ENCODE measurements at regions not wholly inside any gene's neighbourhood (a gene's known extent, or its start where the extent isn't known, plus 50 kb on each side); places are given as distances from the start of the nearest gene placed in this dataset.

DNA sequence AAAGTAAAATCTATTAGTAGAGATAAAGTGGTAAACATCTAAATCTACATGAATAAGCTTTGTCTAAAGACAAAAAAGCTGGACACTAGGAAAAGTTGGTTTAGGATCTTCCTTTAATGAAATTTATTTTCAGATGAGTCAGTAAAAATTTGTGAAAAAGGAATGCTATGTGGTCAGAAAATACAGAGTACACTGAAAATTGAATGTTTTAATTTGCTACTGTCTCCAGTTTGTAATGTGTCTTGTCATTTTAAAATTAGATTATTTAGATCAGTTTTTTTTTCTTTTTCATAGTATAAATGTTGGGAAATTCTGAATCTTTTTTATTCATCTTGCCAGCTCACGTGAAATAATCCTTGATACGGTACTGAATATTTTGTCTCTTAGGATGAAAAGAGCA, 56.9 kb downstream of the SLITRK6 start:
- TF ChIP-seq CTCF (IDR thresholded peaks at IDR 0.05; ENCODE audit: low read depth, low read length): no peak
- no peak overlapping the region for H3K4me3 ChIP-seq (ENCODE audit: low read depth, low read length)

GRCh38 chr13:85741017-85741416, 58.2 kb downstream of the SLITRK6 start:
- no peak for TF ChIP-seq CTCF (IDR thresholded peaks at IDR 0.05; ENCODE audit: low read depth, low read length)
- H3K4me3 ChIP-seq (ENCODE audit: low read depth, low read length): no peak overlapping the region

- no peak for TF ChIP-seq CTCF (IDR thresholded peaks at IDR 0.05; ENCODE audit: low read depth, low read length)
- H3K4me3 ChIP-seq (ENCODE audit: low read depth, low read length): no peak overlapping the region
Observed at GRCh38 chr13:85738696-85739320, 60.4 kb downstream of the SLITRK6 start.

DNA sequence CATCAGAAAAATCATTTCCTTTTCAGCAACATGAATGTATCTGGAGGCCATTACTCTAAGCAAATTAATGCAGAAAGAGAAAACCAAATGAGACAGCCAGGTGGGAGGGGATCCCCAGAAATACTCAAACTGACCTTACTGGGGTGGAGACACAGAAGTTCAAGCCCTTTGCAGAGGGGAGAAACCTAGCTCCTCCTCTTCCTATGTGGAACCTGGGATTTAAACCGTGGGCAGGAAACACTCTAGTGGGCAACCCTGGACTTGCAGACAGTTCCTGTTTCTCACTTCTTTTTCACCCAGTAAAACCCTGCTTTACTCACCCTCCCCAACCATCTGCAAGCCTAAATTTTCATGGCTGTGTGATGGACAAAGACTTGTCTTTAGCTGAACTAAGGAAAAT, 61.3 kb downstream of the SLITRK6 start:
- H3K4me3 ChIP-seq (ENCODE audit: low read depth, low read length): no peak overlapping the region
- no peak for TF ChIP-seq CTCF (IDR thresholded peaks at IDR 0.05; ENCODE audit: low read depth, low read length)

- TF ChIP-seq CTCF (IDR thresholded peaks at IDR 0.05; ENCODE audit: low read depth, low read length): no peak
- H3K4me3 ChIP-seq (ENCODE audit: low read depth, low read length): no peak overlapping the region
Observed at GRCh38 chr13:85729296-85729695, 69.9 kb downstream of the SLITRK6 start.

GRCh38 chr13:85728811-85729210, 70.4 kb downstream of the SLITRK6 start:
- H3K4me3 ChIP-seq (ENCODE audit: low read depth, low read length): no peak overlapping the region
- no peak for TF ChIP-seq CTCF (IDR thresholded peaks at IDR 0.05; ENCODE audit: low read depth, low read length)

- no peak for TF ChIP-seq CTCF (IDR thresholded peaks at IDR 0.05; ENCODE audit: low read depth, low read length)
- no peak overlapping the region for H3K4me3 ChIP-seq (ENCODE audit: low read depth, low read length)
Observed at GRCh38 chr13:85725433-85725832, 73.8 kb downstream of the SLITRK6 start.
